ENCODE measurements at regions not wholly inside any gene's neighbourhood (a gene's known extent, or its start where the extent isn't known, plus 50 kb on each side); places are given as distances from the start of the nearest gene placed in this dataset.

- TF ChIP-seq, protein P1, sequence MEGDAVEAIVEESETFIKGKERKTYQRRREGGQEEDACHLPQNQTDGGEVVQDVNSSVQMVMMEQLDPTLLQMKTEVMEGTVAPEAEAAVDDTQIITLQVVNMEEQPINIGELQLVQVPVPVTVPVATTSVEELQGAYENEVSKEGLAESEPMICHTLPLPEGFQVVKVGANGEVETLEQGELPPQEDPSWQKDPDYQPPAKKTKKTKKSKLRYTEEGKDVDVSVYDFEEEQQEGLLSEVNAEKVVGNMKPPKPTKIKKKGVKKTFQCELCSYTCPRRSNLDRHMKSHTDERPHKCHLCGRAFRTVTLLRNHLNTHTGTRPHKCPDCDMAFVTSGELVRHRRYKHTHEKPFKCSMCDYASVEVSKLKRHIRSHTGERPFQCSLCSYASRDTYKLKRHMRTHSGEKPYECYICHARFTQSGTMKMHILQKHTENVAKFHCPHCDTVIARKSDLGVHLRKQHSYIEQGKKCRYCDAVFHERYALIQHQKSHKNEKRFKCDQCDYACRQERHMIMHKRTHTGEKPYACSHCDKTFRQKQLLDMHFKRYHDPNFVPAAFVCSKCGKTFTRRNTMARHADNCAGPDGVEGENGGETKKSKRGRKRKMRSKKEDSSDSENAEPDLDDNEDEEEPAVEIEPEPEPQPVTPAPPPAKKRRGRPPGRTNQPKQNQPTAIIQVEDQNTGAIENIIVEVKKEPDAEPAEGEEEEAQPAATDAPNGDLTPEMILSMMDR (conservative IDR thresholded peaks at IDR 0.05; ENCODE audit: low read depth, low read length): no peak
- TF ChIP-seq CEBPB (IDR thresholded peaks at IDR 0.05; ENCODE audit: low read depth, low read length) (no peak), POLR2A (IDR thresholded peaks at IDR 0.05; ENCODE audit: low read depth, low read length) (no peak), MAZ (IDR thresholded peaks at IDR 0.05; ENCODE audit: borderline replicate concordance, low read depth, low read length) (no peak), SMC3 (IDR thresholded peaks at IDR 0.05; ENCODE audit: low read depth, low read length) (no peak), RCOR1 (IDR thresholded peaks at IDR 0.05; ENCODE audit: insufficient replicate concordance, low read length) (no peak), BHLHE40 (IDR thresholded peaks at IDR 0.05; ENCODE audit: low read depth, low read length) (no peak), MXI1 (IDR thresholded peaks at IDR 0.05; ENCODE audit: borderline replicate concordance, low read depth, low read length) (no peak), RAD21 (IDR thresholded peaks at IDR 0.05; ENCODE audit: low read length) (no peak), MAFK (IDR thresholded peaks at IDR 0.05; ENCODE audit: low read depth, low read length) (no peak), FOS (IDR thresholded peaks at IDR 0.05; ENCODE audit: low read depth, low read length) (no peak)
- TF ChIP-seq, protein P2, sequence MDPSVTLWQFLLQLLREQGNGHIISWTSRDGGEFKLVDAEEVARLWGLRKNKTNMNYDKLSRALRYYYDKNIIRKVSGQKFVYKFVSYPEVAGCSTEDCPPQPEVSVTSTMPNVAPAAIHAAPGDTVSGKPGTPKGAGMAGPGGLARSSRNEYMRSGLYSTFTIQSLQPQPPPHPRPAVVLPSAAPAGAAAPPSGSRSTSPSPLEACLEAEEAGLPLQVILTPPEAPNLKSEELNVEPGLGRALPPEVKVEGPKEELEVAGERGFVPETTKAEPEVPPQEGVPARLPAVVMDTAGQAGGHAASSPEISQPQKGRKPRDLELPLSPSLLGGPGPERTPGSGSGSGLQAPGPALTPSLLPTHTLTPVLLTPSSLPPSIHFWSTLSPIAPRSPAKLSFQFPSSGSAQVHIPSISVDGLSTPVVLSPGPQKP (IDR thresholded peaks at IDR 0.05; ENCODE audit: borderline replicate concordance, low read depth, low read length): no peak
- TF ChIP-seq, protein P3, sequence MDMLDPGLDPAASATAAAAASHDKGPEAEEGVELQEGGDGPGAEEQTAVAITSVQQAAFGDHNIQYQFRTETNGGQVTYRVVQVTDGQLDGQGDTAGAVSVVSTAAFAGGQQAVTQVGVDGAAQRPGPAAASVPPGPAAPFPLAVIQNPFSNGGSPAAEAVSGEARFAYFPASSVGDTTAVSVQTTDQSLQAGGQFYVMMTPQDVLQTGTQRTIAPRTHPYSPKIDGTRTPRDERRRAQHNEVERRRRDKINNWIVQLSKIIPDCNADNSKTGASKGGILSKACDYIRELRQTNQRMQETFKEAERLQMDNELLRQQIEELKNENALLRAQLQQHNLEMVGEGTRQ (IDR thresholded peaks at IDR 0.05; ENCODE audit: low read depth, low read length): no peak
These were observed 169.4 kb upstream of the EEPD1 start for GRCh38 chr7:35983626-35984025.
